GM18868 (cell line): ENCODE measurements at regions not wholly inside any gene's neighbourhood (a gene's known extent, or its start where the extent isn't known, plus 50 kb on each side); places are given as distances from the start of the nearest gene placed in this dataset.
A peak's percentile ranks its signal among the peaks of the same experiment; 100 is the strongest.

Experiments used
- ATAC-seq: cut with Tn5 transposase; IDR thresholded peaks from one replicate; pipeline ENCODE4 v1.9.1; 2021; ENCODE audit warnings: mild to moderate bottlenecking, moderate library complexity; ENCODE audit not compliant: unreplicated experiment

DNA sequence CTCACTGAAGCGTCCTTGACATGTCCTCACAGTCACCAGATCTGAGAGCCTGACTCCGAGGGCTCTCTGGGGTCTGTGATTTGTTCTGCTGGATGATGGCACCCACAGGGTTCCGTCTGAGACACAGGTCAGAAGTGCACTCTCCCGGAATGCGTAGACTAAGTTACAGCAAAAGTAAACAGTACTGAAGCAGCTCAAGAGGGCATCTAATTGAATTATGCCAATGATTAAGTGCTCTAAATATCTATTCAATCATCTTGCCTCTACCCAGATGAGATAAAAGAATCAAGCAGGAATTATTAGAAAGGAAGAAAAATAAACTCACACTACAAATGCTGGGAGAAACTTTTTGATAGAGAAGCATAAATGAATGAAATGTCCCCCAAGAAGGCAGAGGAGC lies 544.1 kb downstream of the SOX11 start:
- no peak for ATAC-seq

DNA sequence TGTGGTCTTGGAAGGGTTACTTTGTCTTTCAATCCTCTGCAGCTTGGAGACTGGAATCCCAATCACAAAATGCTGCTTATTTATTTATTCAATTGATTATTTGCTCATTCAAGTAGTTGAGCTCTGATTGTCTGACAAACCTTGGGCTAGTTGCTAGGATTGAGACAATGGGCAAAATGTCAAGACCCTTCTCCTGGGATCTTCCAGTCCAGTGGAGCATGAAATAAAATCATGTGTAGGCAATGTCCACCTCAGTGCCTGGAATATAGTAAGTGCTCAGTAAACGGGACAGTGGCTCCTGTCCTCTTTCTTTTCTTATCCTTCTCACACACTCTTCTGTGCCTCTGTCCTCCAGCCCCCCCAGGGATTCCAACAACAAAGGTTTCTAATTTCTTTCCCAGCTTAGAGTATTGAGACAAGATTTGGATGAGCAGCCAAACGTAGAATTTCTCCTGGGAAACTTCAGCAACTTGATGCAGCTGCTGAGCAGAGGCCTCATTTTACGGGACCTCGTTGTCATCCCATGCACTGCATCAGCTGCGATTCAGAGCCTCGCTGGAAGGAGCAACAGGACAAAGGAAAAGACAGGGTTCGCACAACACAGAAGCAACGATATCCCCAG lies 545.0 kb downstream of the SOX11 start:
- no peak for ATAC-seq

GRCh38 chr2:6249557-6249956 lies 557.4 kb downstream of the SOX11 start:
- no peak for ATAC-seq

DNA sequence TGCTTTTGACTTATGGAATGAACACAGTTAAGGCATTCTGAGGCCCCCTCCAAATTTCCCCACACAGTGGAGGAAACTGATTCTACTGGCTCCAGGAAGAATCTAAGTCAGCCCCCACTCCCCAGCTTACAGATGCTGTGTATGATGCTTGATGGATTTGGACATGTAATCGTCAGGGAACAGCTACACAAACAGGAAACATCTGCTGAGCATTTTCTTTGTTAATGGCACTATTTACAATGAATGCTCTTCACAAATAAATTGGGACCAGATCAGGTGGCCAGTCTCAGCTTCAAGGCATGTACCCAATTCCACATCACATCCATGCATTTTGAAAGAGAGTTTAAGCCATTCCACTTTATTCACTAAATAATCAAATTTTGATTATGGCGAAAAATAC lies 562.3 kb downstream of the SOX11 start:
- ATAC-seq = no peak

- no peak for ATAC-seq
These were observed 572.0 kb downstream of the SOX11 start for GRCh38 chr2:6264198-6264597.

DNA sequence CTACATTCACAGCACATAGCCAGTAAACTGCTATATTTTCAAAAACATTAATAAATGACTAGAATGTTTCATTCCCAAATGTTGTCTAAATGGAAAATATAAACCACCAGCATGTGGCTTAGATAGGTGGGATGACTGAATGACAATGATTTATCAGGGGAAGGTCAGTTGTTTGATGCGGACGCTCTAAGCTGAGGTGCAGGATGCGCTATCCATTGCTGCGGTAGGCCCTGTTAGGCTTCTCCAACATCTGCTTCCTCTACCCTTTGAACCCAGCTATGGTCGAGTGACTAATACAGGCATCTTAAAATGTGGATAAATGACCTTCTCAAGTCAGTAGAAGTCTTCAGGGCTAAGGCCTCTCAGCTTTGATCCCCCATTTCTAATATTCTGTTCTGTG lies 584.2 kb downstream of the CMPK2 start:
- no peak for ATAC-seq

GRCh38 chr2:6283259-6283658 lies 582.4 kb downstream of the CMPK2 start:
- ATAC-seq = no peak

DNA sequence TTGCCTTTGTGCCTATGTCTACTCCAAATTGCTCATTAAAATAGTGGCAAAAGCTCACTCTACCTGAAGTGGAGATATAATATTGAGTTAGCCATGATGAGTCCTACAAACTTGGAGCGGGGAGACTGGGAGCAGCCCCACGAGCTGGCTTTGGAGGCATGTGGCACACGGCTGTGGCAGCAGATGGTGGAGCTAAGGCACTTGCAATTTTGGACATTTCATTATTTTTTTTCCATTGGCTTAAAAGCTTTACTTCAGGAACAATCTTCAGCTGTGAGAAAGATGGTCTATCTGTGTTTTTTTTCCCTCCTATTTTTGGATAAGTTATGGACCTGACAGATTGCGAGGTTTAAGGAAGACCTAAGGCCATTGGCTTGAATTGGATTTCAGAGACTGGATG lies 578.3 kb downstream of the CMPK2 start:
- no peak for ATAC-seq

DNA sequence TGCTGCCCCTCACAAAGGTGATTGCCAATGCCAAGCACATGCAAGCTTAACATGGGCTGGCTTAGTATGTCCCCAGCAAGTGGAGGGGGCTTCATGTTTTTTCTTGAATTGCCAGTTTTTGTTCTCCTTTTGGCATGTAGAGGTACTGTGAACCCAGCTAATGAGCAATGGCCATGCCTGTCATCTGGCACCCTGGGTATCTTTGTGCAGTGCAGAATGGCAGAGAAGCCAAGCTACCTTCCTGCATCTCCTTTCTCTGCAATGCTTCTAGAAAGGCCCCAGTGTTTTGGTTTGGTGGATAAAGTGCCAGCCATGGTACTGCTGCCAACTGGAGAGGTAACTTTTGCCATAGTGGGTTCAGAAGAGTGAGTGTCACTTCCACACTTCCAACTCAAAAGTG lies 576.9 kb downstream of the CMPK2 start:
- ATAC-seq = no peak

DNA sequence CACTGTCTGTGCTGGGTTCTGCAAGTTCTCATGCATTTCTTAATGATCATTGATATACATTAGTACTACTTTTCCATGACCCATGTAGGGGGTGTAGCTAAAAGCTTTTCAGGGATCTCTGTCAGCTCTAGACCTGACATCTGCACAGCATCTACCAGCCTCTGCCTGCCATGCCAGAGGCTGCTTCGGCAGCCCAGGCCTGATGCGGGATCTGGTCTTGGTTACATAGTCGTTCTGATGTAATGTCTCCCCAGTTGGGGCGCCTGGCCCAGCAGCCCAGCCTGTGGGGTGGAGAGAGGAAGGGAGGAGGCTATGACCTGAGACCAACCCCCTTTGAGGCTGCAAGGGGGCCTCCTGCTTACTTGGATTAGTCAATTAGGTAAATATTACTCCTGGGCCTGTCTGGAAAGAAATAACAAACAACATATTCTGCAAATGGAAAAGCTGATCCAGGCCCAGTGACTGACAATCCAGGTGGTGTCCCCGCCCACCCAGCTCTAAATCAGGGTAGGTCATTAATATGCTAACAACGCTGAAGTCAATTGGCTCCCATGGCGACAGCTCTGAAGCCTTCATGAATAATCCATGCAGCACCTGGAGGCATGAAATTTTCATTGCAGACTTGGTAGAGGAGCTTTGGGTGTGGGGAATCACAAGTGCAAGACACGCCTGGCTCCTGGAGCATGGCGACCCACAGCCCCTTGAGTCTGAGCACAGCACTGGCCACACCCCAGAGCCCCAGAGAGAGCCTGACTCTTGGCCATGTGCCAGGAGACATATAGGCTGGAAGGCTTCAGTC lies 575.3 kb downstream of the CMPK2 start:
- no peak for ATAC-seq

DNA sequence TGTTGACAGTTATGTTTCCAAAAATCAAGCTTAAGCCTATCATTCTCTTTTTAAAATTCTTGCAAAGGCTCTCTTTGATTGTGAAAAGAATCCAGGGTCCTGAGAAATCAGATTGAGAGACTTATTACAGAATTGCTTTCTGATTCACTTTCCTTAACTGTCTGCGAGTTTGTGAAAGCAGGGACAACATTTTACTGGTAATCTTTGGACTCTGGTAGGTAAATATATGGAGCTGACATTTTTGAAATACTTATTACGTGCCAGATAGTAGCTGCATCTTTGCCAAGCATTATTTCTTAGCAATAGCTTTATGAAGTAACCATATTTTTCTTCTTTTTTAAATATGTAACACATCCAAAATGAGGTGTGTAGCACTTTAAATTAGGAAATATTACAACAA lies 570.9 kb downstream of the CMPK2 start:
- no peak for ATAC-seq

DNA sequence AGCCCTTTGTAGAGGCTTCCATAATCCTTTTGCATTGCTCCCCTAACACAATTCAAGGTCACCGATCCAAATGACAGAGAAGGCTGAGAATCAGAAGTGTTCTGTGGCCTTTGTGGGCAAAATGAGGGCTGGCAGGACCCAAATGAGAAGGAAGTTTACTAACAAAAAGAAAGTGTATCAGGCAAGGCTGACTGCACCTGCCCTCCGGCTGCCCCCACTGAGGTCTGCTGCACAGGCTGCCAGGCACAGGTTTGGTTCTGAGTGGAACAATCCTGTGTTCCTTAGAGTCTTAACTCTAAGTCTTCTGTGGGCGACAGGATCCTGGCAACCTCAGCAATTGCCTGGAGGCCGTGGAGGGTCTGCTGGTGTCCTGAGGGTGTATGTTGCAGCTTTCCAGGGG lies 568.5 kb downstream of the CMPK2 start:
- peak; percentile 89 for ATAC-seq

DNA sequence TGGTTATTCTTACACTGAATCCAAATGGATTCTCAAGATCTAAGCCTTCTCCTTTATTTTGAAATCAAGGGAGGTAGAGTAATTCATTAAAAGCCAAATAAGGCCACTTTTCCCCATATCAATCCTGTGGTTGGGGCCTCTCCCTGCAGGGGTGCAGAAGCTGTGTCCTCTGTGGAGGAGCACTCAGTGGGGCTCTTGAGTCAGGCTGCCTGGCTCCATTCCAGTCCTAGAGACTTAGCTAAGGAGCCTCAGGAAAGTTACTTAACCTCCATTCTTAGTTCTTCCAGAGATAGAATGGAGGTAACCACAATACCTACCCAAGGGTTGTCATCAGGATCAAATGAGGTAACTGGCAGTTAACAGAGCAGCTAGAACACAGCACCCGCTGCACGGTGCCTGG lies 564.3 kb downstream of the CMPK2 start:
- no peak for ATAC-seq

DNA sequence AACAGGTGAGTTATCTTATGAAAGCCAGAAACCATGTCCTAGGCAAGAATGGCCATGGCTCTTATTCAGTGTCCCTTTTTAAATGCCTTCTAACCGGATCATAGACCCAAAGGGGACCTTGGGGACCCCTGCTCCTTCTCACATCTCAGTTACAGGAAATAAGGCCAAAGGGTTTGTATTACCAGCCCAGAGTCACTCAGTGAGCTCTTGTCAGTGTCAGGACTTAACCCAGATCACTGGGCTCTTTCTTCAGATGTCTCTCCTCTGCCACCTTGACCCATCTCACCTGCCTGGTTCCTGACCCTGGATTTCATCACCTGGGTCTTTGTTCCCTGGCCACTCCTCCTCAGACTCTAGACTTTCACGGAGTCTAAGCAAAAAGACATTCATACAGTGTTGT lies 556.7 kb downstream of the CMPK2 start:
- ATAC-seq = peak; percentile 1

- ATAC-seq = peak; percentile 86
These were observed 556.1 kb downstream of the CMPK2 start for GRCh38 chr2:6309415-6310255.

- ATAC-seq = peak; percentile 28
These were observed 555.2 kb downstream of the CMPK2 start for GRCh38 chr2:6310256-6311215.

GRCh38 chr2:6312367-6312766 lies 553.3 kb downstream of the CMPK2 start:
- ATAC-seq = no peak

DNA sequence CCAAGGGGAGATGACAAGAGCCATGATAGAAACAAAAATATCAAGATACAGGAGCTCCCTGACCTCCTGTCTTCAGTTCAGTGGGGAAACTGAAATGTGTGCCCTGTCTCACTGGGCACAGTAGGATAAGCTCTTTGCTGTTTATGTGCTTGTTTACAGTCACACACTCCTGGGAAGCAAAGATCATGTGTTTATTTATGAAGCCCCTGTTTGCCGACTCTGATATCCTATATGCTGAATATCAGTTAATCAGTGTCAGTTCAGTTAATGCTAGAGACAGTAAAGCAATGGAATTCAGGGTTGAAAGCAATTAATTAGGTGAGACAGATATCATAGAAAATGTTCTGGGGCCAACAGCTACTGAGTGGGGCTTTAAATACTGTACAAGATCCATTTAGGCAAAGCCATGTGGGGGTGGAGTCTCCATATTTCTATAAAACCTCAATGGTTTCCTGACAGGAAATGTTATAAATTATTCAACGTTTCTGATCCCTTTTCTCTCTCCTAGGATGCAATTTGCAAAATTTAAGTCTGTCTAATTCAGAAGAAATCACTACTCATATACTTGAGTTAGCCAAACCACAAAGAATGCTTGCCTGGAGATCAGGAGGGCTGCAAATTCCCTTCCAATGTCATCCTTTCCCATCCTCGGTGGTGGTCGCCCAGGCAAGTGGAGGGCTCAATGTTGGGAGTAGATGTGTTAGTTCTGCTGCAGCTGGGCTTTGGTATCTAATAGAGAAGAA lies 551.3 kb downstream of the CMPK2 start:
- no peak for ATAC-seq

- ATAC-seq = no peak
These were observed 540.1 kb downstream of the CMPK2 start for GRCh38 chr2:6325616-6326015.

DNA sequence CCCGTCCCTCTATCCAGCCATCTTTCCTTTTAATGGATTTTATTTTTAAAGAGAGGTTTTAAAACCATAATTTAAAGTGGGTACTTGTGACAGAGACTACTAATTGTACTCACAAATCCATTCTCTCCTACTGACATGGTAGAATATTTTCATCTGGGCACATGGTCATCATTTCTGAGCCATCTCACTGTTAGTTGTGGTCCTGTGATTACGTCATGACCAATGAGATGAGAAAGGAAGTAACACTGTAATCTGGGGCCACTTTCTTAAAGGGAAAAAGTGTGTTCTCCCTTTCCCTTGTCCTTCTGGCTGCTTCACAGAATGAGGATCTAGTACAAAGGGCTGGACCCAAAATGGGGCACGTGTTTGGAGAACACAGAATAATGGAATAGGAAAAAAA lies 538.7 kb downstream of the CMPK2 start:
- ATAC-seq = no peak
